K562 (cell line): ENCODE measurements at regions not wholly inside any gene's neighbourhood (a gene's known extent, or its start where the extent isn't known, plus 50 kb on each side); places are given as distances from the start of the nearest gene placed in this dataset.
"Not testable (repeated sequence)": the region's sequence is repeated elsewhere in the genome, so short reads cannot be mapped to it uniquely, and the experiment has no call there.

Experiments
- ATAC-seq: fragments of 200-7000 bp; cut with Tn5 transposase; 3 replicates; pipeline ENCODE4 v1.9.1; 2020; ENCODE audit warnings: moderate library complexity
- BruUV-seq: library from RNA; stranded (reverse); fragments of 400-500 nt; replicated peaks from 2 replicates; lab custom pipeline; 2021; lab: Mats Ljungman, UMichigan
- CTCF ChIA-PET: fragments of 300-600 bp; formaldehyde crosslinking; extraction: SDS; loops from one replicate; lab custom pipeline; 2021; ENCODE audit warnings: low intra/inter-chr PET ratio; lab: Yijun Ruan, JAX
- POLR2A ChIA-PET: fragments of 300-600, 350-650 bp; sonication (Branson Sonifier 250); formaldehyde crosslinking; extraction: SDS; loops from one replicate; lab custom pipeline; 2021; ENCODE audit warnings: antibody characterized with exemption, inconsistent platforms; lab: Yijun Ruan, JAX
- DNase-seq, 4 experiments: peaks; one replicate each; pipeline versions ENCODE4 v3.0.0 to v3.0.0-alpha.2; 2011 to 2018; ENCODE audit warnings: low spot score in 3 of 4, mixed read lengths in 3 of 4; ENCODE audit errors: extremely low read depth in 1 of 4
- FAIRE-seq: peaks from 2 replicates; lab custom pipeline; 2011; peaks lifted over from hg19 to GRCh38; lab: Jason Lieb, UNC
- H2AFZ ChIP-seq: 2 replicates; pipeline ENCODE4 v1.6.0; 2011; ENCODE audit warnings: low read depth, low read length, control low read depth, inconsistent platforms
- H3K27ac ChIP-seq: fragments of 200-600 bp; 3 replicates; pipeline ENCODE4 v1.8.0; 2011; ENCODE audit warnings: low read depth, mild to moderate bottlenecking, control low read depth, inconsistent platforms, low read length, moderate library complexity, mixed read lengths; ENCODE audit errors: extremely low read depth
- H3K27me3 ChIP-seq, 2 experiments: fragments of 300-600 bp in 1 of 2; 2 replicates in 1 of 2; 3 replicates in 1 of 2; pipeline versions ENCODE4 v1.6.0 to v1.8.0; 2011; ENCODE audit warnings: inconsistent platforms in 2 of 2, low read length in 2 of 2, mild to moderate bottlenecking in 1 of 2, mixed read lengths in 1 of 2, moderate library complexity in 1 of 2; ENCODE audit not compliant: control insufficient read depth in 2 of 2, insufficient read depth in 2 of 2
- H3K36me3 ChIP-seq: fragments of 300-600 bp; 3 replicates; pipeline ENCODE4 v1.8.0; 2011; ENCODE audit warnings: mild to moderate bottlenecking, low read length, inconsistent platforms; ENCODE audit not compliant: control insufficient read depth, insufficient read depth
- H3K4me1 ChIP-seq, 2 experiments: fragments of 200-600 bp in 1 of 2; replicated peaks in 1 of 2; 2 replicates in 1 of 2; 3 replicates in 1 of 2; pipeline versions ENCODE4 v1.5.1 to v1.8.0; 2011; ENCODE audit warnings: inconsistent platforms in 2 of 2, low read length in 2 of 2, mild to moderate bottlenecking in 1 of 2, mixed read lengths in 1 of 2, moderate library complexity in 1 of 2; ENCODE audit not compliant: control insufficient read depth in 2 of 2, insufficient read depth in 2 of 2
- H3K4me2 ChIP-seq: 2 replicates; pipeline ENCODE4 v1.6.1; 2011; ENCODE audit warnings: low read length, control low read depth, inconsistent platforms, mixed read lengths; ENCODE audit not compliant: insufficient read depth
- H3K4me3 ChIP-seq: fragments of 200-600 bp; sonication (generic), shearing (Covaris generic); 2 replicates; pipeline ENCODE4 v1.5.1; 2016; ENCODE audit warnings: control low read depth, inconsistent platforms
- H3K79me2 ChIP-seq: fragments of 200-600 bp; 3 replicates; pipeline ENCODE4 v1.8.0; 2011; ENCODE audit warnings: low read length, inconsistent platforms; ENCODE audit not compliant: control insufficient read depth, insufficient read depth
- H3K9ac ChIP-seq, 2 experiments: 2 replicates each; pipeline versions ENCODE4 v1.6.0 to v1.6.1; 2011; ENCODE audit warnings: low read depth in 2 of 2, low read length in 2 of 2, control low read depth in 1 of 2, inconsistent platforms in 1 of 2, mild to moderate bottlenecking in 1 of 2, mixed read lengths in 1 of 2; ENCODE audit not compliant: insufficient read depth in 1 of 2
- H3K9me1 ChIP-seq: one replicate; pipeline ENCODE4 v1.6.0; 2011; ENCODE audit warnings: inconsistent platforms, mild to moderate bottlenecking, low read length, moderate library complexity; ENCODE audit not compliant: control insufficient read depth, insufficient read depth
- H3K9me3 ChIP-seq: replicated peaks from 2 replicates; pipeline ENCODE4 v1.5.1; 2011; ENCODE audit warnings: low read depth, low read length, inconsistent platforms; ENCODE audit not compliant: control insufficient read depth, insufficient read depth
- H4K20me1 ChIP-seq: replicated peaks from 2 replicates; pipeline ENCODE4 v1.6.1; 2011; ENCODE audit warnings: low read length, inconsistent platforms, mixed read lengths; ENCODE audit not compliant: control insufficient read depth, insufficient read depth
- DACH1 ChIP-seq: fragments of 450-650 bp; IDR thresholded peaks from 2 replicates; pipeline ENCODE4 v1.6.1; 2018; ENCODE audit not compliant: partially characterized antibody
- KLF1 ChIP-seq: fragments of 450-650 bp; IDR thresholded peaks from 2 replicates; pipeline ENCODE4 v1.6.1; 2016; ENCODE audit warnings: missing genetic modification characterization, missing compliant biosample characterization
- NFIX ChIP-seq: fragments of 250-450 bp; sonication (Bioruptor Pico); IDR thresholded peaks from 2 replicates; pipeline ENCODE4 v1.4.0; 2020; ENCODE audit warnings: low read depth, mild to moderate bottlenecking, moderate library complexity
- POLR2H ChIP-seq: IDR thresholded peaks from 2 replicates; pipeline ENCODE4 v1.6.1; 2016; ENCODE audit warnings: missing genetic modification characterization, low read depth, mild to moderate bottlenecking, control low read depth, missing compliant biosample characterization, moderate library complexity
- STAG1 ChIP-seq: sonication (generic); formaldehyde crosslinking; IDR thresholded peaks from 2 replicates; pipeline ENCODE4 v1.5.0; 2020; ENCODE audit warnings: missing genetic modification reagents, borderline replicate concordance
- ZFP36 ChIP-seq: fragments of 150-350 bp; IDR thresholded peaks from 2 replicates; pipeline ENCODE4 v1.6.1; 2018; ENCODE audit warnings: low read length, low read depth; ENCODE audit not compliant: partially characterized antibody
- ZFPM2 ChIP-seq: fragments of 250-450 bp; sonication (Bioruptor Pico); IDR thresholded peaks from 2 replicates; pipeline ENCODE4 v1.5.1; 2022; ENCODE audit warnings: mild to moderate bottlenecking
- ZKSCAN8 ChIP-seq: fragments of 200-800 bp; sonication (Bioruptor generic); IDR thresholded peaks from 2 replicates; pipeline ENCODE4 v1.6.1; 2016; ENCODE audit warnings: missing genetic modification characterization, missing compliant biosample characterization
- WGBS: fragments of 100-300 bp; shearing (Covaris generic); methylation state at CpG from one replicate; pipeline ENCODE4 v1.1.6; 2016; ENCODE audit warnings: low coverage, mixed read lengths; ENCODE audit not compliant: insufficient coverage; ENCODE audit errors: missing lambda C conversion rate; 5-methylcytosine and 5-hydroxymethylcytosine counted together
- in situ Hi-C: fragments of 300-500 bp; cut with MboI; formaldehyde crosslinking; loops from 4 replicates; pipeline ENCODE4 v1.15.0; 2018; ENCODE audit warnings: inconsistent platforms, mixed read lengths
- intact Hi-C: fragments of 100-400 bp; cut with micrococcal nuclease; formaldehyde crosslinking; loops from 2 replicates; pipeline ENCODE4 v1.14.2; 2022

- H3K36me3 ChIP-seq, intact Hi-C loops, H4K20me1 ChIP-seq, H3K4me2 ChIP-seq, H3K79me2 ChIP-seq, H2AFZ ChIP-seq, FAIRE-seq, in situ Hi-C loops, H3K9me1 ChIP-seq, H3K27me3 ChIP-seq, ATAC-seq, H3K9me3 ChIP-seq, BruUV-seq, CTCF ChIA-PET, DNase-seq, H3K4me3 ChIP-seq, H3K27ac ChIP-seq, H3K4me1 ChIP-seq, H3K9ac ChIP-seq: not testable (repeated sequence)
- POLR2A ChIA-PET, result interaction anchor here (0.8 kb wide), 1 partner anchor 9 kb away, joined by 5 read pairs; no protein-coding TSS in a partner anchor
- WGBS, result 43% methylated on average over 4 of the region's 8 CpGs
These were observed 204.6 kb downstream of the SHQ1 start for GRCh38 chr3:72643635-72644034.

GRCh38 chr3:72641684-72642083 is 206.6 kb downstream of the SHQ1 start:
- BruUV-seq, result no TSS peak
- H2AFZ ChIP-seq, result no peak overlapping the region
- FAIRE-seq, result no peak
- peak; percentile 43 for TF ChIP-seq ZFP36
- no peak for TF ChIP-seq STAG1 (CRISPR knock-in tag)
- TF ChIP-seq NFIX (CRISPR knock-in tag), result no peak
- no peak for TF ChIP-seq KLF1 (tag)
- no peak for TF ChIP-seq DACH1
- TF ChIP-seq ZKSCAN8 (CRISPR knock-in tag), result no peak
- TF ChIP-seq ZFPM2 (CRISPR knock-in tag), result no peak
- TF ChIP-seq POLR2H (tag), result no peak
- no peaks in the 10 kb centered on the region for H3K79me2 ChIP-seq
- H3K9me1 ChIP-seq, result no peaks in the 10 kb centered on the region
- DNase-seq, result no peak
- ChIA-PET CTCF (no interaction called here), POLR2A (interaction anchor here (0.7 kb wide), 1 partner anchor 16 kb away, joined by 3 read pairs; no protein-coding TSS in a partner anchor)
- H3K9me3 ChIP-seq, result no peaks in the 10 kb centered on the region
- in situ Hi-C loops, result no loop called here
- H4K20me1 ChIP-seq, result no peaks in the 10 kb centered on the region
- no peaks in the 10 kb centered on the region for H3K36me3 ChIP-seq
- H3K27me3 ChIP-seq, result peaks cover 0 to 4% of the 10 kb centered on the region in 2 experiments; a peak in 1 of 5 replicates
- ATAC-seq, result no peak
- H3K4me3 ChIP-seq, result no peak overlapping the region
- intact Hi-C loops, result no loop called here
- 38% methylated on average over 2 of the region's 2 CpGs for WGBS
- no peak overlapping the region for H3K27ac ChIP-seq
- no peak overlapping the region for H3K9ac ChIP-seq
- no peaks in the 10 kb centered on the region for H3K4me1 ChIP-seq
- no peak overlapping the region for H3K4me2 ChIP-seq
